Psoas muscle (tissue), 7 donors: ENCODE measurements at regions not wholly inside any gene's neighbourhood (a gene's known extent, or its start where the extent isn't known, plus 50 kb on each side); places are given as distances from the start of the nearest gene placed in this dataset.

Source experiments
- ATAC-seq, 4 donors: fragments of 200-7000 bp; cut with Tn5 transposase; one replicate each; pipeline ENCODE4 v1.9.1; 2020; ENCODE audit warnings: moderate library complexity in 3 of 4, mild to moderate bottlenecking in 2 of 4
- DNase-seq, 2 donors: peaks; one replicate each; pipeline ENCODE4 v3.0.0-alpha.2; 2020
- H3K27ac ChIP-seq: fragments of 200-600 bp; one replicate; pipeline ENCODE4 v1.8.0; 2022
- H3K27me3 ChIP-seq, 3 donors: fragments of 200-600 bp in 1 of 3; one replicate each; pipeline versions ENCODE4 v1.6.1 to v1.8.0; 2013 to 2022; ENCODE audit warnings: low read length in 2 of 3, mild to moderate bottlenecking in 2 of 3, moderate library complexity in 1 of 3; ENCODE audit not compliant: insufficient read depth in 3 of 3
- H3K36me3 ChIP-seq, 2 donors: fragments of 200-600 bp in 1 of 2; one replicate each; pipeline versions ENCODE4 v1.6.1 to v1.8.0; 2013 to 2022; ENCODE audit warnings: low read depth in 1 of 2, mild to moderate bottlenecking in 1 of 2, moderate library complexity in 1 of 2; ENCODE audit not compliant: insufficient read depth in 1 of 2
- H3K4me1 ChIP-seq: fragments of 200-600 bp; one replicate; pipeline ENCODE4 v1.8.0; 2022
- H3K4me3 ChIP-seq: fragments of 200-600 bp; one replicate; pipeline ENCODE4 v1.8.0; 2022; ENCODE audit warnings: mild to moderate bottlenecking
- H3K9me3 ChIP-seq: fragments of 200-600 bp; one replicate; pipeline ENCODE4 v1.8.0; 2022
- CTCF ChIP-seq: fragments of 200-600 bp; IDR thresholded peaks from one replicate; pipeline ENCODE4 v1.8.0; 2022; ENCODE audit warnings: antibody characterized with exemption
- WGBS, 3 donors: extraction: QIAGEN DNeasy Blood & Tissue Kit; methylation state at CpG; one replicate each; pipeline versions ENCODE4 v1.1.6 to v1.1.7; 2013; 5-methylcytosine and 5-hydroxymethylcytosine counted together
- intact Hi-C, 2 donors: fragments of 100-400 bp; cut with DNase I; formaldehyde crosslinking; loops; one replicate each; pipeline versions ENCODE4 v1.11.0 to v1.14.2; 2022
- donor health status: healthy with polysubstance abuse.
- donor health status: DM: no; HTN: no; CAD: no; lungs with moderate emphysema.
- donor health status: Bipolar disorder and iron deficiency.
- donor health status: healthy.
- donor health status: DM: yes; HTN: yes; CAD: no.
- donor health status: DM: no; HTN: no; CAD: no.
- donor health status: DM: yes; HTN: yes; CAD: no.

GRCh38 chr2:4963106-4963505 is 729.1 kb upstream of the SOX11 start:
- Histone ChIP-seq H3K4me1 (no peaks in the 10 kb centered on the region), H3K27ac (no peak overlapping the region), H3K36me3 (no peaks in the 10 kb centered on the region), H3K27me3 (no peaks in the 10 kb centered on the region), H3K9me3 (no peaks in the 10 kb centered on the region), H3K4me3 (no peak overlapping the region)
- DNase-seq, result no peak
- TF ChIP-seq CTCF, result no peak
- WGBS, 3 donors, result 95 to 100% (median 98%) methylated on average over 1 of the region's 1 CpG
- no peak for ATAC-seq
- intact Hi-C loops, result no loop called here

- Histone ChIP-seq H3K4me1 (no peaks in the 10 kb centered on the region), H3K9me3 (no peaks in the 10 kb centered on the region), H3K36me3 (no peaks in the 10 kb centered on the region), H3K27me3 (no peaks in the 10 kb centered on the region), H3K27ac (no peak overlapping the region), H3K4me3 (no peak overlapping the region)
- WGBS, 3 donors, result 43 to 60% (median 45%) methylated on average over 13 of the region's 13 CpGs
- TF ChIP-seq CTCF, result no peak
- no peak for DNase-seq
- intact Hi-C loops, result no loop called here
- no peak for ATAC-seq
Observed at GRCh38 chr2:4964001-4964540, 728.1 kb upstream of the SOX11 start.

- no peak for ATAC-seq
- H3K9me3 ChIP-seq, result no peaks in the 10 kb centered on the region
Observed at GRCh38 chr2:4964579-4964978, 727.6 kb upstream of the SOX11 start.

GRCh38 chr2:4965556-4966320 is 726.4 kb upstream of the SOX11 start:
- ATAC-seq (no peak), DNase-seq (no peak)
- WGBS, 3 donors, result 77 to 88% (median 79%) methylated on average over 6 of the region's 6 CpGs
- intact Hi-C loops, result no loop called here
- TF ChIP-seq CTCF, result no peak
- no peaks in the 10 kb centered on the region for H3K27me3 ChIP-seq
- no peak overlapping the region for H3K27ac ChIP-seq
- no peaks in the 10 kb centered on the region for H3K4me1 ChIP-seq
- H3K36me3 ChIP-seq, result no peaks in the 10 kb centered on the region
- no peak overlapping the region for H3K4me3 ChIP-seq
- H3K9me3 ChIP-seq, result no peaks in the 10 kb centered on the region

More at GRCh38 chr2:4964579-4964978, 727.6 kb upstream of the SOX11 start:
- H3K4me3 ChIP-seq, result no peak overlapping the region
- no peaks in the 10 kb centered on the region for H3K36me3 ChIP-seq
- H3K27me3 ChIP-seq, result no peaks in the 10 kb centered on the region
- no peak overlapping the region for H3K27ac ChIP-seq
- no peaks in the 10 kb centered on the region for H3K4me1 ChIP-seq
- intact Hi-C loops, result no loop called here
- TF ChIP-seq CTCF, result no peak
- no peak for DNase-seq
- 34 to 49% (median 43%) methylated on average over 16 of the region's 16 CpGs for WGBS, 3 donors
